DMS53 treated with DMSO at 0.1 percent for 48 hours (cell line): ENCODE measurements at regions not wholly inside any gene's neighbourhood (a gene's known extent, or its start where the extent isn't known, plus 50 kb on each side); places are given as distances from the start of the nearest gene placed in this dataset.
"Not testable (repeated sequence)": the region's sequence is repeated elsewhere in the genome, so short reads cannot be mapped to it uniquely, and the experiment has no call there.

Experiments used
- DNase-seq: peaks from one replicate; lab custom pipeline; 2025; ENCODE audit not compliant: unreplicated experiment; lab: John Stamatoyannopoulos, UW

DNA sequence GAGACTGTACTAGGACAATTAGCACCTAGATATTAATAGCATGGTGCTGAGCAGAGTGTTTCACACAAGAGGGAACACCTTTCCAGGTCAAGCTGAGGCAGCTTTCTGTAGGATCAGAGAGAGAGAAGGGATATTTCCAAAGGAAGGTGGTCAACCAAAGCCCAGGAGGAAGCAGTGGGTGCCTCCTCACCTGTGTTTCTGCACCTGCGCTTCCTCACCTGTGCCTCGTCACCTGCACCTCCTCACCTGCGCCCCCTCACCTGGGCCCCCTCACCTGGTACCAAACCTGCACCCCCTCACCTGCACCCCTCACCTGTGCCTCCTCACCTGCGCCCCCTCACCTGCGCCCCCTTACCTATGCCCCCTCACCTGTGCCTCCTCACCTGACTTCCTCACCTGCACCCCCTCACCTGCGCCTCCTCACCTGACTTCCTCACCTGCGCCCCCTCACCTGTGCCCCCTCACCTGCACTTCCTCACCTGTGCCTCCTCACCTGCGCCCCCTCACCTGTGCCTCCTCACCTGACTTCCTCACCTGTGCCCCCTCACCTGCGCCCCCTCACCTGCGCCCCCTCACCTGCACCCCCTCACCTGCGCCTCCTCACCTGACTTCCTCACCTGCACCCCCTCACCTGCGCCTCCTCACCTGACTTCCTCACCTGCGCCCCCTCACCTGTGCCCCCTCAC lies 67.9 kb downstream of the TTLL2 start:
- DNase-seq = no peak

DNA sequence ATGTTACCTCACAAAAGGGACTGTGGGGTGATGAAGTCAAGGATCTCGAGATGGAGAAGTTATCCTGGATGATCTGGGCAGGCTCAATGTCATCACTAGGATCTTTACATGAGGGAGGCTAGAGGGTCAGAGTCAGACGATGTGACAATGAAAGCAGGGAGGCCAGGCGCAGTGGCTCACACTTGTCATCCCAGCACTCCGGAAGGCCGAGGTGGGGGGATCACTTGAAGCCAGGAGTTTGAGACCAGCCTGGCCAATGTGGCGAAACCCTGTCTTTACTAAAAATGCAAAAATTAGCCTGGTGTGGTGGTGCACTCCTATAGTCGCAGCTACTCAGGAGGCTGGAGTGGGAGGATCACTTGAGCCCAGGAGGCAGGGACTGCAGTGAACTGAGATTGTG lies 68.8 kb downstream of the TTLL2 start:
- no peak for DNase-seq

DNA sequence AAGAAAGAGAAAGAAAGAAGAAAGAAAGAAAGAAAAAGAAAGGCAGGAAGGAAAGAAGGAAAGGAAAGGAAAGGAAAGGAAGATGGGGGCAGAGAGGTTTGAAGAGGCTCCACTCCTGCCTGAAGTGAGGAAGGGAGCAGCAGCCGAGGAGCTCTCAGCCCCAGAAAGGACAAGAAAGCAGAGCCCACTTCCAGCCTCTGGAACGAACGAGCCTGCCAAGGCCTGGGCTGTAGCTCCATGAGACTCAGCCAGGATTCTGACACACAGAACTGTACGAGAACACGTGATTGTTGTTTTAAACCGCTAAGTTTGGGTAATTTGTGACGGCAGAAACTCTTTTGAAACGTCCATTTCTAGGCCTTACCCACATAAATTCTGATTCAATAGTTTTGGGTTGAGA lies 69.5 kb downstream of the TTLL2 start:
- no peak for DNase-seq

DNA sequence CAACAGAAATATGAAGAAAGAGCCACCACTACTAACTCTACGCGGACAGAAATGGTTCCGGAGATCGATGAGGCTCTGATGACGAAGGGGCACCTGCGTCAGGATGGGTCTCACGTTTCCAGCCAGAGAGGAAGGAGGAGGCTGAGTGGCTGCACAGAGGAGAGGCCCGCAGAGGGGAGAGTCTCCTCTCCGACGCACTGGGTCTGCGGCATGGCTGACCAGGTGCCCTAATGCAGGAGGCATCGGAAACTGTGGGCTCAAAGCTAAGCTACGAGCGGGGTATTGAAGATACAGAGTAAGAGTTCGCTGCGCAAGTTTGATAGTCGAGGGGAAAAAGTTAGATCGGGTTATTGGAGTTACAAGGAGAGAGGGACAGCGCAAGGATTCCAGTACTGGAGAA lies 69.9 kb downstream of the TTLL2 start:
- no peak for DNase-seq

DNA sequence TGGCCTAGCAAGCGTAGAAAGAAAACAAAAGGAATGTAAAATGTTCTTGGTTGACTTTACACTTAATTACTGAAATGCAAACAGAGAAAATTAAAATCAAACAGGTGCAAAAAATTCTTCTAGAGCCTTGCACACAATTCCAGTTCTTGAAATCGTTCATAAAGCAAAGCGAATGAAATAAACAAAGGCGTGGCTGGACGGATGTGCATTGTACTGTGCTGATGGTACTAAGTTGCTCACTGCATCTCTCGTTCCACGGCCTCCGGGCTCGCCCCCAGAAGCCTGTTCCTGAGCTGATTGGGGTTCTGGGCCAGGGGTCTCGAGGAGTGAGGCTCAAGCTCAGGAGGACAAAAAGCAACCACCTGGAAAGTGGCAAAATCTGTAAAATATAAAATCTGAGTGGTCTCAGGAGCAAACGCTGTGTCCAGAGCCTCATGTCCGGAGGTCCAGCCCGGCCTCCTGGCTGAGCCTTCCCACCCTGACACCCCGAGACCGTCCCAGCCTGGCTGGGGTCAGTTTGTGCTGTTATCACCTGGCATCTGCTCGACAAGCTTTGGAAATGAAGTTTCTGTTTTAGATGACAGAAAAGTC lies 71.3 kb downstream of the TTLL2 start:
- DNase-seq = peak; percentile 1

DNA sequence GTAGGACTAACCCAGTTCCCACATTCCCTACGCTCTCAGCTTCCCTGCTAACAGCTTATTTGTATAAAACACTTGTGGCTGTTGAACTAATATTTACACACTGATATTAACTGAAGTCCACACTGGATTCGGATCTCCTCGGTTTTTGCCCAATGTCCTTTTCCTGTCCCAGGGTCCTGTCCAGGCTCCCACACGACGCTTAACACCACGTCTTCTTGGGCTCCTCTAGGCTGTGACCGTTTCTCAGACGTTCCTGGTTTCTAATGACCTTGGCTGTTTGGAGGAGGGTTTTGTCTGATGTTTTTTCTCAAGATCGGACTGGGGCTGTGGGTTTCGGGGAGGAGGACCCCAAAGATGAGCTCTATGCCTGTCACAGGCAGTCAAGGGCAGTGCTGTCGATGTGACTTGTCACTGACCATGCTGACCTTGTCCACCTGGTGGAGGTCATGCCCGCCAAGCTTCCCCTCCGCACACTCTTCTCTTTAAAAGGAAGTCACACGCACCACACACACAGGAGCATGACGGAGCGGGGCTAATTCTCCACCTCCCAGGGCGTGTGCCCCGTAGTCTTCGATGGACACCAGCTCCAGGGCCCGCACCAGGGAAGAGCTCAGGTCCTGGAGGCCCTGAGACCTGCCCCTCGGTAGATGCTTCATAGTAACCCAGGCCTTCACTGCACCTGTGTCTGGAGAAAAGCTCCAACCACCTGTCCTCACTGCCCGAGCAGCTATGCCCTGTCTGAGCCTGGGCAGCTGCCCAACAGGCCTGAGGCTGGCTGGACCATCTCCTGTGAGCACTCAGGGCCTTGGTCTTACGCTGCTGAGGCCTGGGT lies 72.0 kb downstream of the TTLL2 start:
- DNase-seq = peak; percentile 33

DNA sequence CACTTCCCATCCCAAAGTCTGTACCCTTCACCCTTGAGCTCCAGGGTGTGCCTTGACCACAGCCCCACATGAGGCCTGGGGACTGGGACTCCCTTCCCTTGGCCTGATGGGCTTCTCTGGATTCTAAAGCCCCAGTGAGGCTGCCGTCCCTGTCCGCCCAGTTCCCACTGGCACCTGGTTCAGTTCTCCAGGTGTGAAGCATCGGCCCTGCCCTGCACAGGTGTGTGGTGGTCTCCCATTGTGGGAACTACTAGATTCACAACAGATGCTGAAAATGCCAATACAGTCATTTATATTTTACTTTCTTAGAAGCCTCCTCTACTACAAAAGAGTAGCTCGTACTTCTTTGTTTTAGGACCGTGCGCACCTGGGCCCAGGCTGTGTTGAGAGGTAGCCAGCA lies 72.8 kb downstream of the TTLL2 start:
- DNase-seq = no peak

DNA sequence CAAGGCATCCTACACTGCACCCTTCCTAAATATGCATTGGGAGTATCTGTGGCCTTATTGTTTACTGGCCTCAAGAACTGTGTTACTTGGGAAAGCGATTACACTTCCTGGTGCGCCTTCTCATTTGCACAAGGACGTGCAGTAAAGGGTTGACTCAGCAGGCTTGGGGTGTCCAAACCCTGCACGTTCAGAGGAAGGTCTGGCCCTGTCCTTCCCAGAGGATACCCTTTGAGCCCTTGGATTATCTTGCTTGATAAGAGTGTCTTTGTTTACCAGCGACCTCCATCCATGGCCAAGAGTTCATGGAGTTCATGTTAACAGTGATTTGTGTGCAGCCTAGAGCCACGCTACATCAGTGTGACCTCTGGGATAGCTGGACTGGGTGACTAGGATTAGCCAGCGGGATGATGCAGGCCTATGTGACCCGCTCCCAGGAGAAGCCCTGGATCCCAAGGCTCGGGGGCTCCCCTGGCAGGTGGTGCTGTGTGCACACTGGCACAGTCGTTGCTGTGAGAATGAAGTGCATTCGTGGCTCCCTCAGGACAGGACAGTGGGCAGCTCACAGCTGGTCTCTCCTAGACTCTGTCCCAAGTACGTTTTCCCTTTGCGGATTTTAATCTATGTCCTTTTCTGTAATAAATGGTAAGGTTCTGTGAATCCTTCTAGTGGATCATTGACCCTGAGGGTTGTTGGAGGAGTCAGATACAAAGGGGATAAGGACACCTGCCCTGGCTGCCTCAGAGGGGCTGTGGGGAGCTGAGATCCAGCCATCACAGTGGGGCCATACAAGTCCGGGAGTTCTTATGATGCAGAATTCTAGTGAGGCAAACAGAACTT lies 73.5 kb downstream of the TTLL2 start:
- DNase-seq = no peak

DNA sequence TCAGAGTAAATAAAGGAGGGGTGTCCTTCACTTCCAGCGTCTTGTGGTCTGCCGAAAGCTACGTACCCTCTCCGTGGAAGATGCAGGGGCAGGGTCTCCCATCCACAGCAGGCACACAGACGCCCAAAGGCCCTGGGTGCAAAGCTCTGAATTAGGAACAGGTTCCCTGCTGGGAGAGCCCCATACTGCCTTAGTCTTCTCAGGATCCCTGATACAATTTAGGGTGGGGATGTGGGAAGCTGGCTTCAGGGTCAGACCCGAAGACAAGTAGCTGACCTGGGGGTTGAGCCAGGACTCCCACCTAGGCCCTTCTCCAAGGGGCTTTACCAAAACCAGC lies 74.1 kb downstream of the TTLL2 start:
- DNase-seq = no peak

DNA sequence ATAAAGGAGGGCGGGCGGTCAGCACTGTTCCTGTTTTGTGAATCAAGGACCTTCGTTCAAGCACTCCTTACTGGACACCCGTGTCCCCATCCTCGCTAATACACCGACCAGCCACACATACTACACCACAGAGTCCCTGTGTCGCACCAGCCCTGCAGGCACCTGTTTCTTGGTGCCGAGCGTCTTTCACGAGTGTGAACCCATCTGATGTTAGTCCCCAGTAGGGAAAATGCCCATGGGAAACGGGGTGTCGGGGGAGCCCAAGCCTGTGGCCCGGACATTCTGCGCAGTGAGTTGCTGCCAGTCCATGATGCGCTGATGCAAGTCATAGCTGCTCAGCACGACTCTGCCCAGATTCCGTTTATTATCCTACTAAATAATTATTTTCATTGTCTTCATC lies 74.7 kb downstream of the TTLL2 start:
- DNase-seq = no peak

DNA sequence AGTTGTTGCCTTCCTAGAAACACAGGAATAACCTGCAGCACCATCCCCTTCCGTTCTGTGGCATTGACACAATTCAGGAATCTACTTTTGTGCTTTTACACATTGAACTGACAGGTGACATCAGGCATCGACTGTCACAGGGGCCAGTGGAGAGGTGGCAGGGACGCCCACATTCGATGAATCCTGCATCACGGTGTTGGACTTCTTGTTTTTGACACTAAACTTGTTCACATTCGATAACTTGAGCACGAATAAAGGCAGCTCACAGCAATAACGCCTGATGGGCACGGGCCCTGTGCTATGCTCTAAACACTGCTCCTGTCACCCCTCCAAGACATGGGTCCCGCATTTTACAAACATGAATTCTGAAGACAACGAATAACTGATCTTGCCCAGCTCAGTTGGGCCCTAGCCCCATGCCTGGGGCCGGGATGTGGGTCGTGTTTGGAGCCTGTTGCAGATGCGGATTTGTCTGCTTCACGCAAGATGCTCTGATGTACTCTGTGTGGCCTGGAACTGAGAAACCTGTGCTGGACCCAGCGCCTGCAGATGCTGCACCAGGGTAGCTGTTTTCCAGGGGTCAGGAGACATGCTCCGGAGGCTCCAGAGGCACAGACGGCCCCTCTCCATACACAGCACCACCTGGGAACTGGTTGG lies 75.7 kb downstream of the TTLL2 start:
- no peak for DNase-seq

DNA sequence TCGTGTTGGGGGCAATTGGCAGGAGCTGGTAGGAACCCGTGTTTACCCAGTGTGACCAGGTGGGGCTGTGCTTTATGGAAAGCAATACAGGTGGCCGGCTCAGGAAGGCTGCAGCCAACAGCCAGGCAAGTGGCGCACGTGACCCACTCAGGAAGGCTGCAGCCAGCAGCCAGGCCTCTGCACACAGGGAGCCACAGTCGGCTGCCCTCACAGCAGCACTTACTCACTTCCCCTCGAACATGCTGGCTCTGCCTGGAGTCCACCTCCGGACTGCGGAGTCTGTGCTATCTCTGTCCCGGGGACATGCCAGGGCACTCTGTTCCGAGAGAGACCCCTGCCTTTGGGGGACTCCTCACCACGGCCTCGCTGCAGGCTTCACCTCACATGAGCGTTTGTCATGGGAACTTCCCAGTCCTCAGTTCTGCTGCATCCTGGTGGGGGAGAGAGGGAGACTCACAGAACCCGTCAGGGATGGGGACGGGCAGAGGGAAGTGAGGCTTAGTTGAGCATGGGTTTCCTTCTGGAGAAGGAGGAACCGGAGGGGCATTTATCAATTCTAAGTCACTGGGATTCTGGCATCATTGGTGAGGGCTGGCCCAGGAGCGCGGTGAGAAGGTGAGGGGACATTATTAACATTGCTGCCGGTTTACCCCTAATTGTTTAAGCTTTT lies 76.8 kb downstream of the TTLL2 start:
- DNase-seq = peak; percentile 66

DNA sequence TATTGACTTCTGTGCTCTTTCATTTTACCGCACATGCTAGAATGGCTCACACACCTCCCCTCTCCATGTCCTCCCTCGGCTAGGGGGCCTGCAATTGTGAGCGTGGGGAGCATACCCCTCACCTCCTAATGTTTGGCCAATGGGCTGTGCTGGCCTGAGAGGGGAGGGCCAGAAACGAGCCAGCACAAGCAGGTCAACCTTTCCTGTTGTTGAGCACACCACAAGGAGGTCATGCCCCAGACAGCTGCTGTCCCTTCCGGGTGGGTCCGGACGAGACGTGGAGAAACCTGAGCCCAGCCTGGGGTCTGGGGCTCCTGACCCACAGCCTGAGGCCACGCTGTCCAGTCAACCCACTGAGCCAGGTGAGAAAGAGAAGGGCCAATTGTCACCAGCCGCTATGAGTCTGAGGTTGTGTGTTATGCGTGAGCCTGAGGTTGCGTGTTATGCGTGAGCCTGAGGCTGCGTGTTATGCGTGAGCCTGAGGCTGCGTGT lies 77.4 kb downstream of the TTLL2 start:
- no peak for DNase-seq

DNA sequence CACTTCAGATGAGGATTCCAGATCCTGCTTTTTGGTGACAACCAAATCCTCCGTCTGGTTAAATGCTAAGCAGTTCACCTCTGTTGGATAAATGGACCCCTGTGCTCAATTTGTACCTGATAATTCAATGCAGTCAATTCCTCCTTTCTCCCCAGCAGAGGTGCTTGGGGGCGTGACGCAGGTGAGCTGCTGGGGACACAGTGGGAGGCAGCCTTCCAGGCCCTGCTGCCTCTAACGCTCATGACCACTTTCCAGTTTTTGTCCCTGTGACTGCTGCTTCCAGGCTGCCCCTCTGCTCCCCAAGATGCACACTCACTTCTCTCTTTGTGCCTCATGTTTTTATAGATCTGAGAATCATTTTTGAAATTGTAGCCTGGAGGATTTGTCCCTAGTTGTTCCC lies 78.5 kb downstream of the TTLL2 start:
- DNase-seq = no peak

DNA sequence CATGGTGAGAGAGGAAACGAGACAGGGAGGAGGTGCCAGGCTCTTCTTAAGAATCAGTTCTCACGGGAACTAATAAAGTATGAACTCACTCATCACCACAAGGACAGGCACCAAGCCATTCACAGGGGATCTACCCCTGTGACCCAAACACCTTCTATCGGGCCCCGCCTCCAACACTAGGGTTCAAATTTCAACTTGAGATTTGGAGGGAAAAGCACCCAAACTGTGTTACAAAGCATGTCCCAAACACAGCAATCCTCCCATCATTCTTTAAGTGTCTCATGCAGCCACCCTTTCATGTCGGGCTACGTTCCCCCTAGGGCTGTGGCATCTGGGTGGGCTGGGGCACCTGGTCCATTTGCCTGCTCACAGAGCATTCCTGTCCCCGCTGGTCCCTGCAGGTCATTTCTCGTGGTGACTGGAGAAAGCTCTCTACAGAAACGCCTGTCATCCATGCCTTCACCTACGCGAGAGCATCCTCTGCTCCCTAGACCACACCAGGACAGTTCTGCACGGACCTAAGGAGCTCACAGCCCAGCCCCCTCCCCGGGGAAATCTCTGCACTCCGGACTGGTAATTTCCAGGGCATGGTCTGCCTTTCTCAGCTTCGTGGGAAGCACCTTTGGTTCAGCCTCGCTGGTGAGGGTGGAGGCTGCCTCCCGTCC lies 79.6 kb downstream of the TTLL2 start:
- DNase-seq = no peak

DNA sequence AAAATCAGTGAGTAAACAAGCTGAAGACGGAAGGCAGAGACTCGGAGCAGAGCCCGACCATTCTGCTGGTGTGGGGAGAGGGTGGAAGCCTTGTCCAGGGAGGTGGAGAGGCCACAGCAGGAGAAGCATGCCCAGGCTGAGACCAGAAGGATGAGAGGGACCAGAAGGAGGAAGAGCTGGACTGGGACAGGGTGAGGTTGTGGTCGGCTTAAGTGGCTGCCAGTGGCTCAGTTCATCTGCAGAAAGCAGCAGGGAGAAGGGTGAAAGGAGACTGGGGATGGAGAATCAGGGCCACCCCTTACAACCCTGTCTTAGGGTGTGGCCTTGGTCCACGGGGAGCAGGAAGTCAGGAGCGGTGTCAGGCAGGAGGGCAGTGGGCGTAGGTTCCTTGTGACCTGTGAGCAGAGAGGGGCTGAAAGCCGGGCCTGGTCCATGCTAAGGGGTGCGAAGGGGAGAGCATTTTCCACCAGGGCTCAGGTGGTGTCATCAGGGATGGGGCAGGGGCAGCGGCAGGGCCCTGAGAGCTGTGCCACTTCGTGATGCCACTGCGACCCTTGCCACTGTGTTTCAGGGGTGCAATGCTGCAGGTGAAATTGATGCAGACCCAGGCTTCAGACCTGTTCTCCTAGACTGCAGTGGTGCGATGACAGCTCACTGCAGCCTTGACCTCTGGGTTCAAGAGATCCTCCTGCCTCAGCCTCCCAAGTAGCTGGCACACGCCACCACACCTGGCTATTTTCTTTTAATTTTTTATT lies 81.1 kb downstream of the TTLL2 start:
- DNase-seq = no peak

DNA sequence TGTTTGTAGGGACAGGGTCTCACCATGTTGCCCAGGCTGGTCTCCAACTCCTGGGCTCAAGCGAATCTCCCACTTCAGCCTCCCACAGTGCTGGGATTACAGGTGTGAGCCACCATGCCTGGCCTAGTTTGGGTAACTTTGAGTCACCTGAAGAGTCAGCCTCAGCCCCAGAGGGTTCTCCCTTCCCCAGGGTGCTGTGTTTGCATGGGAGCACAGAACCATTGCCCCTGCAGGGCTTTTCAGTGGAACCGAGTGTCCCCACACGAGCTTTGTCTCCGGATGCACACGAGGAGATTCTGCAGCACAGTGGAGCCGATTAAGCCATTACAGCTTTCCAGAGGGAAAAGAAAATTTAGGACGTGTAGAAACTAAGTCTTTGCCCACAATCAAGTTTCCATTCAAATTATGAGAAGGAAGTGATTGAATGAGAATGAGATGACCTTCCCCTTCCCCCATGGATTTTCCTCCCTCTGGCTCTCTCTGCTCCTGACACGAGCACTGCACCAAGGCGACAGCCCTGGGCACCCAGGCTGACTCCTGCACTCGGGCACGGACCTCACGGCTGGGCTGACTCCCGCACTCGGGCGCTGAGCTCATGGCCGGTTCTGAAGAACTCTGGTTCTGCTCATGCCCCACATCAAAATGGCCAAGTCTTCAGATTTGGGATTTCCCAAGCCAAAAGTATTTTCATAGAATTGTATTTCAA lies 81.8 kb downstream of the TTLL2 start:
- not testable (repeated sequence) for DNase-seq
